ENCODE measurements at regions not wholly inside any gene's neighbourhood (a gene's known extent, or its start where the extent isn't known, plus 50 kb on each side); places are given as distances from the start of the nearest gene placed in this dataset.

- H3K79me2 ChIP-seq (ENCODE audit: control insufficient read depth, insufficient read depth, low read length), result no peaks in the 10 kb centered on the region
- ATAC-seq (no peak), DNase-seq (ENCODE audit: low read depth, low spot score) (no peak), FAIRE-seq (no peak)
- H3K36me3 ChIP-seq (ENCODE audit: control insufficient read depth in 2 of 2, insufficient read depth in 2 of 2, low read length in 1 of 2), result no peaks in the 10 kb centered on the region
- H3K27ac ChIP-seq (ENCODE audit: control insufficient read depth, insufficient read depth), result no peak overlapping the region
- H3K9ac ChIP-seq (ENCODE audit: control insufficient read depth, insufficient read depth, low read length), result no peak overlapping the region
- 0% methylated on average over 1 of the region's 1 CpG for WGBS (ENCODE audit: insufficient coverage, insufficient replicate concordance, low lambda C conversion rate, missing lambda C conversion rate)
- H3K9me3 ChIP-seq (replicated peaks; ENCODE audit: control insufficient read depth, insufficient read depth, low read length), result no peaks in the 10 kb centered on the region
- no peak overlapping the region for H2AFZ ChIP-seq (ENCODE audit: control insufficient read depth, low read depth, low read length)
- no TSS peak for BruUV-seq (replicated peaks)
- ChIA-PET RAD21 (ENCODE audit: unreplicated experiment) (no interaction called here), POLR2A (no interaction called here), CTCF (no interaction called here), SMC1A (ENCODE audit: uncharacterized antibody, unreplicated experiment) (no interaction called here)
- no peaks in the 10 kb centered on the region for H3K4me1 ChIP-seq (ENCODE audit: control insufficient read depth, insufficient read depth, low read length)
- no peak overlapping the region for H3K4me3 ChIP-seq
- H3K4me2 ChIP-seq (ENCODE audit: control insufficient read depth, insufficient read depth), result no peak overlapping the region
- intact Hi-C loops (cut with micrococcal nuclease; ENCODE audit: unreplicated experiment), result no loop called here
- TF ChIP-seq JUNB (IDR thresholded peaks at IDR 0.05) (no peak), EED (IDR thresholded peaks at IDR 0.05; ENCODE audit: low read depth) (no peak), PAX5 (IDR thresholded peaks at IDR 0.05; ENCODE audit: borderline replicate concordance, low read depth, low read length) (no peak), NFIC (IDR thresholded peaks at IDR 0.05; ENCODE audit: low read depth, low read length) (no peak), MXI1 (IDR thresholded peaks at IDR 0.05; ENCODE audit: low read depth, low read length) (no peak), MEF2A (IDR thresholded peaks at IDR 0.05; ENCODE audit: insufficient read depth, low read depth, low read length) (no peak), NR2F1 (conservative IDR thresholded peaks at IDR 0.05) (no peak), ZBTB33 (IDR thresholded peaks at IDR 0.05) (no peak), SRF (IDR thresholded peaks at IDR 0.05; ENCODE audit: low read depth in 2 of 2, low read length in 2 of 2) (no peak)
- TF ChIP-seq, protein P1, sequence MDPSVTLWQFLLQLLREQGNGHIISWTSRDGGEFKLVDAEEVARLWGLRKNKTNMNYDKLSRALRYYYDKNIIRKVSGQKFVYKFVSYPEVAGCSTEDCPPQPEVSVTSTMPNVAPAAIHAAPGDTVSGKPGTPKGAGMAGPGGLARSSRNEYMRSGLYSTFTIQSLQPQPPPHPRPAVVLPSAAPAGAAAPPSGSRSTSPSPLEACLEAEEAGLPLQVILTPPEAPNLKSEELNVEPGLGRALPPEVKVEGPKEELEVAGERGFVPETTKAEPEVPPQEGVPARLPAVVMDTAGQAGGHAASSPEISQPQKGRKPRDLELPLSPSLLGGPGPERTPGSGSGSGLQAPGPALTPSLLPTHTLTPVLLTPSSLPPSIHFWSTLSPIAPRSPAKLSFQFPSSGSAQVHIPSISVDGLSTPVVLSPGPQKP (IDR thresholded peaks at IDR 0.05; ENCODE audit: low read depth, low read length), result no peak
- TF ChIP-seq, protein P2, sequence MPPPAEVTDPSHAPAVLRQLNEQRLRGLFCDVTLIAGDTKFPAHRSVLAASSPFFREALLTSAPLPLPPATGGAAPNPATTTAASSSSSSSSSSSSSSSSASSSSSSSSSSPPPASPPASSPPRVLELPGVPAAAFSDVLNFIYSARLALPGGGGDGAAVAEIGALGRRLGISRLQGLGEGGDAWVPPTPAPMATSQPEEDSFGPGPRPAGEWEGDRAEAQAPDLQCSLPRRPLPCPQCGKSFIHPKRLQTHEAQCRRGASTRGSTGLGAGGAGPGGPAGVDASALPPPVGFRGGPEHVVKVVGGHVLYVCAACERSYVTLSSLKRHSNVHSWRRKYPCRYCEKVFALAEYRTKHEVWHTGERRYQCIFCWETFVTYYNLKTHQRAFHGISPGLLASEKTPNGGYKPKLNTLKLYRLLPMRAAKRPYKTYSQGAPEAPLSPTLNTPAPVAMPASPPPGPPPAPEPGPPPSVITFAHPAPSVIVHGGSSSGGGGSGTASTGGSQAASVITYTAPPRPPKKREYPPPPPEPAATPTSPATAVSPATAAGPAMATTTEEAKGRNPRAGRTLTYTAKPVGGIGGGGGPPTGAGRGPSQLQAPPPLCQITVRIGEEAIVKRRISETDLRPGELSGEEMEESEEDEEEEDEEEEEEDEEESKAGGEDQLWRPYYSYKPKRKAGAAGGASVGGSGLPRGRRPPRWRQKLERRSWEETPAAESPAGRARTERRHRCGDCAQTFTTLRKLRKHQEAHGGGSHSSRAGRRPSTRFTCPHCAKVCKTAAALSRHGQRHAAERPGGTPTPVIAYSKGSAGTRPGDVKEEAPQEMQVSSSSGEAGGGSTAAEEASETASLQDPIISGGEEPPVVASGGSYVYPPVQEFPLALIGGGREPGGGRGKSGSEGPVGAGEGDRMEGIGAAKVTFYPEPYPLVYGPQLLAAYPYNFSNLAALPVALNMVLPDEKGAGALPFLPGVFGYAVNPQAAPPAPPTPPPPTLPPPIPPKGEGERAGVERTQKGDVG (CRISPR knock-in tag; IDR thresholded peaks at IDR 0.05), result no peak
- in situ Hi-C loops (cut with MboI), result no loop called here
- no peaks in the 10 kb centered on the region for H3K27me3 ChIP-seq (replicated peaks in 1 of 2; ENCODE audit: control insufficient read depth in 2 of 2, insufficient read depth in 2 of 2, low read length in 1 of 2)
- no peaks in the 10 kb centered on the region for H4K20me1 ChIP-seq (ENCODE audit: control insufficient read depth, insufficient read depth)
Measured at GRCh38 chr1:195511501-195511900, 1096.7 kb downstream of the KCNT2 start.
